ENCODE measurements at regions not wholly inside any gene's neighbourhood (a gene's known extent, or its start where the extent isn't known, plus 50 kb on each side); places are given as distances from the start of the nearest gene placed in this dataset.

DNA sequence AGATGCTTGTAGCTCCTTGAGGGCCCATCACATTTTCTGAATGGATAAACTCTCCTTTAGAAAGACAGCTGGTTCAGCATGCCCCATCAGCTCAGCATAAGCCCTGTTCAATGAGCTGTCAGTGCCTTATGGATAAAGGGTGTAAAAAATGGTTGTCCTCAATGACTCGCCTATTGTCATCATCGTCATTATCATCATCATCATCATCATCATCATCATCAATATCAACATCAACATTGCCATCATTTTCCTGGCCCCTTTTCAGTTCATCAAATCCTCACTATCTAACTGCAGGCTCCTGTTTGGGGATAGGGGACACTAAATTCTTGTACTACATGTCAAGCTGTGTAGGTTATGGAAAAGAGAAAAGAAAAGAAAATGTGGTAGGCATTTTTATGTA, 310.7 kb upstream of the MTNR1B start:
- TF ChIP-seq, protein P1, sequence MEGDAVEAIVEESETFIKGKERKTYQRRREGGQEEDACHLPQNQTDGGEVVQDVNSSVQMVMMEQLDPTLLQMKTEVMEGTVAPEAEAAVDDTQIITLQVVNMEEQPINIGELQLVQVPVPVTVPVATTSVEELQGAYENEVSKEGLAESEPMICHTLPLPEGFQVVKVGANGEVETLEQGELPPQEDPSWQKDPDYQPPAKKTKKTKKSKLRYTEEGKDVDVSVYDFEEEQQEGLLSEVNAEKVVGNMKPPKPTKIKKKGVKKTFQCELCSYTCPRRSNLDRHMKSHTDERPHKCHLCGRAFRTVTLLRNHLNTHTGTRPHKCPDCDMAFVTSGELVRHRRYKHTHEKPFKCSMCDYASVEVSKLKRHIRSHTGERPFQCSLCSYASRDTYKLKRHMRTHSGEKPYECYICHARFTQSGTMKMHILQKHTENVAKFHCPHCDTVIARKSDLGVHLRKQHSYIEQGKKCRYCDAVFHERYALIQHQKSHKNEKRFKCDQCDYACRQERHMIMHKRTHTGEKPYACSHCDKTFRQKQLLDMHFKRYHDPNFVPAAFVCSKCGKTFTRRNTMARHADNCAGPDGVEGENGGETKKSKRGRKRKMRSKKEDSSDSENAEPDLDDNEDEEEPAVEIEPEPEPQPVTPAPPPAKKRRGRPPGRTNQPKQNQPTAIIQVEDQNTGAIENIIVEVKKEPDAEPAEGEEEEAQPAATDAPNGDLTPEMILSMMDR (conservative IDR thresholded peaks at IDR 0.05; ENCODE audit: low read depth in 2 of 2), result no peak
- TF ChIP-seq EZH2phosphoT487 (IDR thresholded peaks at IDR 0.05; ENCODE audit: unreplicated experiment) (no peak), EZH2 (IDR thresholded peaks at IDR 0.05; ENCODE audit: low read depth, unreplicated experiment) (no peak), POLR2AphosphoS5 (IDR thresholded peaks at IDR 0.05; ENCODE audit: low read depth) (no peak), ZNF114 (CRISPR knock-in tag; IDR thresholded peaks at IDR 0.05) (no peak), CREB1 (CRISPR knock-in tag; IDR thresholded peaks at IDR 0.05; ENCODE audit: low read depth) (no peak), JUNB (IDR thresholded peaks at IDR 0.05; ENCODE audit: unreplicated experiment) (no peak), STAT1 (IDR thresholded peaks at IDR 0.05; ENCODE audit: unreplicated experiment) (no peak)
- TF ChIP-seq, protein P2, sequence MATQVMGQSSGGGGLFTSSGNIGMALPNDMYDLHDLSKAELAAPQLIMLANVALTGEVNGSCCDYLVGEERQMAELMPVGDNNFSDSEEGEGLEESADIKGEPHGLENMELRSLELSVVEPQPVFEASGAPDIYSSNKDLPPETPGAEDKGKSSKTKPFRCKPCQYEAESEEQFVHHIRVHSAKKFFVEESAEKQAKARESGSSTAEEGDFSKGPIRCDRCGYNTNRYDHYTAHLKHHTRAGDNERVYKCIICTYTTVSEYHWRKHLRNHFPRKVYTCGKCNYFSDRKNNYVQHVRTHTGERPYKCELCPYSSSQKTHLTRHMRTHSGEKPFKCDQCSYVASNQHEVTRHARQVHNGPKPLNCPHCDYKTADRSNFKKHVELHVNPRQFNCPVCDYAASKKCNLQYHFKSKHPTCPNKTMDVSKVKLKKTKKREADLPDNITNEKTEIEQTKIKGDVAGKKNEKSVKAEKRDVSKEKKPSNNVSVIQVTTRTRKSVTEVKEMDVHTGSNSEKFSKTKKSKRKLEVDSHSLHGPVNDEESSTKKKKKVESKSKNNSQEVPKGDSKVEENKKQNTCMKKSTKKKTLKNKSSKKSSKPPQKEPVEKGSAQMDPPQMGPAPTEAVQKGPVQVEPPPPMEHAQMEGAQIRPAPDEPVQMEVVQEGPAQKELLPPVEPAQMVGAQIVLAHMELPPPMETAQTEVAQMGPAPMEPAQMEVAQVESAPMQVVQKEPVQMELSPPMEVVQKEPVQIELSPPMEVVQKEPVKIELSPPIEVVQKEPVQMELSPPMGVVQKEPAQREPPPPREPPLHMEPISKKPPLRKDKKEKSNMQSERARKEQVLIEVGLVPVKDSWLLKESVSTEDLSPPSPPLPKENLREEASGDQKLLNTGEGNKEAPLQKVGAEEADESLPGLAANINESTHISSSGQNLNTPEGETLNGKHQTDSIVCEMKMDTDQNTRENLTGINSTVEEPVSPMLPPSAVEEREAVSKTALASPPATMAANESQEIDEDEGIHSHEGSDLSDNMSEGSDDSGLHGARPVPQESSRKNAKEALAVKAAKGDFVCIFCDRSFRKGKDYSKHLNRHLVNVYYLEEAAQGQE (IDR thresholded peaks at IDR 0.05; ENCODE audit: unreplicated experiment), result no peak

All from GM23338 (cell line).